ENCODE measurements at regions not wholly inside any gene's neighbourhood (a gene's known extent, or its start where the extent isn't known, plus 50 kb on each side); places are given as distances from the start of the nearest gene placed in this dataset.

DNA sequence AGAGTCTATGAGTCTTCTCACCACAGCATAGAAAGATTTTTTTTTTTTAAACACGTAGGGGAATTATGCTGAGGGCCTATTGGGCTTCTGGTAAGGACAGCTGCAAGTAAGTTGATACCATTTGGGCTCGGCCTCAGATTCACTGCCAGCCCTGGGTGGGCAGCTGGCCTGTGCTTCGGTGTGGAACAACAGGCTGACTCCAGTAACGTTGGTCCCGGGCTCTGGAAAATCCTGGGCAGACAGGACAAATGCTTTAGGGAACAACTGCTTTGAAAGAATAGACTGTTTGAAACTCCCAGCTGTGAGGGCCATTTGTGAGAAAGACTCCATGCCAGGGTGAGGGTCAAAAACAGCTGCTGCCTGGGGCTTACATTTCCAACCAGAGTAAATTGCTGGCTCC is 366.5 kb downstream of the QKI start:
- H3K9ac ChIP-seq (ENCODE audit: low read length): no peak overlapping the region
- H3K27me3 ChIP-seq (ENCODE audit: low read depth, low read length): no peaks in the 10 kb centered on the region
- no peak overlapping the region for H3K4me3 ChIP-seq (ENCODE audit: low read length)
- H3K4me2 ChIP-seq (ENCODE audit: low read length): no peak overlapping the region
- TF ChIP-seq EZH2phosphoT487 (IDR thresholded peaks at IDR 0.05; ENCODE audit: low read depth): no peak
- TF ChIP-seq, protein P1, sequence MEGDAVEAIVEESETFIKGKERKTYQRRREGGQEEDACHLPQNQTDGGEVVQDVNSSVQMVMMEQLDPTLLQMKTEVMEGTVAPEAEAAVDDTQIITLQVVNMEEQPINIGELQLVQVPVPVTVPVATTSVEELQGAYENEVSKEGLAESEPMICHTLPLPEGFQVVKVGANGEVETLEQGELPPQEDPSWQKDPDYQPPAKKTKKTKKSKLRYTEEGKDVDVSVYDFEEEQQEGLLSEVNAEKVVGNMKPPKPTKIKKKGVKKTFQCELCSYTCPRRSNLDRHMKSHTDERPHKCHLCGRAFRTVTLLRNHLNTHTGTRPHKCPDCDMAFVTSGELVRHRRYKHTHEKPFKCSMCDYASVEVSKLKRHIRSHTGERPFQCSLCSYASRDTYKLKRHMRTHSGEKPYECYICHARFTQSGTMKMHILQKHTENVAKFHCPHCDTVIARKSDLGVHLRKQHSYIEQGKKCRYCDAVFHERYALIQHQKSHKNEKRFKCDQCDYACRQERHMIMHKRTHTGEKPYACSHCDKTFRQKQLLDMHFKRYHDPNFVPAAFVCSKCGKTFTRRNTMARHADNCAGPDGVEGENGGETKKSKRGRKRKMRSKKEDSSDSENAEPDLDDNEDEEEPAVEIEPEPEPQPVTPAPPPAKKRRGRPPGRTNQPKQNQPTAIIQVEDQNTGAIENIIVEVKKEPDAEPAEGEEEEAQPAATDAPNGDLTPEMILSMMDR (IDR thresholded peaks at IDR 0.05; ENCODE audit: low read depth, low read length): no peak
- peaks cover 5% of the 10 kb centered on the region for H3K4me1 ChIP-seq (ENCODE audit: low read length)
- no peaks in the 10 kb centered on the region for H3K9me3 ChIP-seq (ENCODE audit: insufficient read depth, low read length)
- H2AFZ ChIP-seq (ENCODE audit: low read depth, low read length): no peak overlapping the region
- H3K79me2 ChIP-seq (ENCODE audit: low read length): no peaks in the 10 kb centered on the region
- no peaks in the 10 kb centered on the region for H4K20me1 ChIP-seq (ENCODE audit: insufficient read depth, low read length)
- H3K36me3 ChIP-seq (replicated peaks; ENCODE audit: low read depth, low read length): no peaks in the 10 kb centered on the region
- H3K27ac ChIP-seq (ENCODE audit: low read length): no peak overlapping the region

DNA sequence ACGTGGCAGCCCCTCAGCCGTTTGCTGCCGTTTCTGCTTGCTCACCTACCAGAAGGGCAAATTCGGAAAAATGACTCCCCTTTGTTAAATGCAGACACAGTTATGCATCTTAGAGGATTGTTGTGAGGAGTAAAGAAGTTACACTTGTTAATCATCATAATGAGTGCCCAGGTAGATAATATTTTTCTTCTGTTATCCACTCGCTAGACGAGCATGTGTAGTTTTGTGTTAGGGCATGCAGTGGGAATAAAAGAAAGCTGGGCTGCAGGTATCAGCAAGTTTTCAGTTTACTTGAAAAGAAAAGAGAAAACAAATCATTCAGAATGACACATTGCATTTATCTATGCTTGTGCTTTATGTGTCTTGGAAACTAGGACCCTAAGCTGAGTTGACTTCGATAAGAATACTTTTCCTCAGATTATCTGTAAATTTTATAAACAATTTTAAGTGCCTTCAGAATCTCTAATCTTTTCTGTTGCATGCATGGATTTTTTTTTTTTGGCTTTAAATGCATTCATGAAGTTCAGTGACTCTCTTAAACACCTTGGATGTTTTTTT is 365.3 kb downstream of the QKI start:
- H4K20me1 ChIP-seq (ENCODE audit: insufficient read depth, low read length): no peaks in the 10 kb centered on the region
- no peak overlapping the region for H3K4me3 ChIP-seq (ENCODE audit: low read length)
- H3K4me2 ChIP-seq (ENCODE audit: low read length): no peak overlapping the region
- H3K4me1 ChIP-seq (ENCODE audit: low read length): peaks cover 5% of the 10 kb centered on the region
- H3K9ac ChIP-seq (ENCODE audit: low read length): no peak overlapping the region
- no peaks in the 10 kb centered on the region for H3K27me3 ChIP-seq (ENCODE audit: low read depth, low read length)
- H3K79me2 ChIP-seq (ENCODE audit: low read length): no peaks in the 10 kb centered on the region
- no peak overlapping the region for H3K27ac ChIP-seq (ENCODE audit: low read length)
- no peaks in the 10 kb centered on the region for H3K36me3 ChIP-seq (replicated peaks; ENCODE audit: low read depth, low read length)
- H3K9me3 ChIP-seq (ENCODE audit: insufficient read depth, low read length): no peaks in the 10 kb centered on the region
- no peak for TF ChIP-seq EZH2phosphoT487 (IDR thresholded peaks at IDR 0.05; ENCODE audit: low read depth)
- TF ChIP-seq, protein P1 (IDR thresholded peaks at IDR 0.05; ENCODE audit: low read depth, low read length): no peak
- H2AFZ ChIP-seq (ENCODE audit: low read depth, low read length): no peak overlapping the region

DNA sequence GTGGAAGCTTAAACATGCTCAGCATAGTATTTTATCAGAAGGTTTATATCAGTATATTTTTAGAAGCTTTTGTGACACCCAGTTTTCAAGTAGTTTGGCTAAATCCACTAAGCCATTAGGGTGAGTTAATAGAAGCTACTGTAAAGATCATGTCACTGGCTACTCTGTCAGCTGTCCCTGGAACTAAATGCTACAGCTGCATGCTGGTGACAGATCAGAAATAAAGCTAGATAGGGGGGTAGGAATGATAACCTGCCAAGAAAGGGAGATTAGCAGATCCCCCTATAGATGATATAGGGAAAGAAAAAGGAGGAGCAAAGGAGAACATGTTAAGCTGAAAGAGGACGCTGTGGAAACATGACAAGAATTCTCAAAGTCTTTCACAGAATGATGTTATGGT is 363.2 kb downstream of the QKI start:
- H3K4me2 ChIP-seq (ENCODE audit: low read length): no peak overlapping the region
- H3K36me3 ChIP-seq (replicated peaks; ENCODE audit: low read depth, low read length): no peaks in the 10 kb centered on the region
- H3K4me1 ChIP-seq (ENCODE audit: low read length): peaks cover 4% of the 10 kb centered on the region
- H4K20me1 ChIP-seq (ENCODE audit: insufficient read depth, low read length): no peaks in the 10 kb centered on the region
- no peak overlapping the region for H2AFZ ChIP-seq (ENCODE audit: low read depth, low read length)
- no peaks in the 10 kb centered on the region for H3K27me3 ChIP-seq (ENCODE audit: low read depth, low read length)
- no peak overlapping the region for H3K4me3 ChIP-seq (ENCODE audit: low read length)
- no peaks in the 10 kb centered on the region for H3K79me2 ChIP-seq (ENCODE audit: low read length)
- no peak overlapping the region for H3K27ac ChIP-seq (ENCODE audit: low read length)
- H3K9ac ChIP-seq (ENCODE audit: low read length): no peak overlapping the region
- TF ChIP-seq EZH2phosphoT487 (IDR thresholded peaks at IDR 0.05; ENCODE audit: low read depth): no peak
- TF ChIP-seq, protein P1 (IDR thresholded peaks at IDR 0.05; ENCODE audit: low read depth, low read length): no peak
- no peaks in the 10 kb centered on the region for H3K9me3 ChIP-seq (ENCODE audit: insufficient read depth, low read length)

DNA sequence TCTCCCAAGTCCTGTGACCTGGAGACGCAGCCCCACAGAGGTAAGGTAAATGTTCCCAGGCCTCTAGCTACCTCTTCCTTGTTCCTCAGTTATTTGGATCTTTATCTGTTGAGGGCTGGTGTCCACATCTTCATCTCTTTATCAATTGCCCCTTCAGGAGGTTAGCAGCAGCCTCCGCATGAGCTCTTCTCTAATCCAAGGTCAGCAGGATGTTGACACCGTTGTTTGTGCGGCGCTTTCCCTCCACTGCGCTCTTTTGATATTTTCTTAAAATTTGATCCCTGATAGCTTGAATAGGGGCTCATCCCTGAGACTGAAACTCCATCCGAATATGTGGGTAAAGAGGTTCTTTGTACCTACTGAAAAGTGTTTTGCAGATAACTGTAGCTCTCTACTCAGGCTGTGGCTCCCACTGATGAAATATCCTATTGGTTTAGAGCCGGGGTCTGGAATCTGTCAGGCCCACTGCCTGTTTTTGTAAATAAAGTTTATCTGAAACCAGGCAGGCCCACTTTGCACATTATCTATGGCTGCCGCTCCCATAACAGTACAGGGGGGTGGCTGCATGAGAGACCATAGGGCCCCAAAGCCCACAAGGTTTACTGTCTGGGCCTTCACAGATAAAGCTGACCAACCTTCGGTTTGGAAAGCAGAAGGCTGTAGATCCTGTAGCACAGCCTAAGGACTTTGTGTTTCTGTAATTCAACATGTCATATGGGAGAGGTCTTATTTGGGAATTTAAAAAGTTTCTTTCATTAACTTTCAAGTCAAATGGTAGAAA is 362.6 kb downstream of the QKI start:
- H3K27ac ChIP-seq (ENCODE audit: low read length): no peak overlapping the region
- H3K4me1 ChIP-seq (ENCODE audit: low read length): no peaks in the 10 kb centered on the region
- H3K4me3 ChIP-seq (ENCODE audit: low read length): no peak overlapping the region
- TF ChIP-seq, protein P1 (IDR thresholded peaks at IDR 0.05; ENCODE audit: low read depth, low read length): no peak
- TF ChIP-seq EZH2phosphoT487 (IDR thresholded peaks at IDR 0.05; ENCODE audit: low read depth): no peak
- H3K79me2 ChIP-seq (ENCODE audit: low read length): no peaks in the 10 kb centered on the region
- no peaks in the 10 kb centered on the region for H3K27me3 ChIP-seq (ENCODE audit: low read depth, low read length)
- no peaks in the 10 kb centered on the region for H3K36me3 ChIP-seq (replicated peaks; ENCODE audit: low read depth, low read length)
- H3K9me3 ChIP-seq (ENCODE audit: insufficient read depth, low read length): no peaks in the 10 kb centered on the region
- H4K20me1 ChIP-seq (ENCODE audit: insufficient read depth, low read length): no peaks in the 10 kb centered on the region
- no peak overlapping the region for H2AFZ ChIP-seq (ENCODE audit: low read depth, low read length)
- H3K4me2 ChIP-seq (ENCODE audit: low read length): no peak overlapping the region
- no peak overlapping the region for H3K9ac ChIP-seq (ENCODE audit: low read length)
